ENCODE measurements at regions not wholly inside any gene's neighbourhood (a gene's known extent, or its start where the extent isn't known, plus 50 kb on each side); places are given as distances from the start of the nearest gene placed in this dataset.

- no peak for TF ChIP-seq CTCF (IDR thresholded peaks at IDR 0.05)
- TF ChIP-seq POLR2A (IDR thresholded peaks at IDR 0.05), result no peak
Observed at GRCh38 chr2:235115521-235115920, 163.7 kb downstream of the SH3BP4 start.
